ENCODE measurements at regions not wholly inside any gene's neighbourhood (a gene's known extent, or its start where the extent isn't known, plus 50 kb on each side); places are given as distances from the start of the nearest gene placed in this dataset.

- H3K4me1 ChIP-seq (ENCODE audit: control insufficient read depth, insufficient read depth, low read length): no peaks in the 10 kb centered on the region
- H3K4me3 ChIP-seq (ENCODE audit: low read depth, low read length): no peak overlapping the region
- ChIA-PET POLR2A (no interaction called here), CTCF (no interaction called here)
- H3K9me3 ChIP-seq (ENCODE audit: control insufficient read depth, insufficient read depth, low read depth, low read length): no peaks in the 10 kb centered on the region
- TF ChIP-seq ZNF416 (tag by site-specific recombination; IDR thresholded peaks at IDR 0.05): no peak
- no peak for TF ChIP-seq ZNF639 (tag by site-specific recombination; IDR thresholded peaks at IDR 0.05)
- TF ChIP-seq, protein P1, sequence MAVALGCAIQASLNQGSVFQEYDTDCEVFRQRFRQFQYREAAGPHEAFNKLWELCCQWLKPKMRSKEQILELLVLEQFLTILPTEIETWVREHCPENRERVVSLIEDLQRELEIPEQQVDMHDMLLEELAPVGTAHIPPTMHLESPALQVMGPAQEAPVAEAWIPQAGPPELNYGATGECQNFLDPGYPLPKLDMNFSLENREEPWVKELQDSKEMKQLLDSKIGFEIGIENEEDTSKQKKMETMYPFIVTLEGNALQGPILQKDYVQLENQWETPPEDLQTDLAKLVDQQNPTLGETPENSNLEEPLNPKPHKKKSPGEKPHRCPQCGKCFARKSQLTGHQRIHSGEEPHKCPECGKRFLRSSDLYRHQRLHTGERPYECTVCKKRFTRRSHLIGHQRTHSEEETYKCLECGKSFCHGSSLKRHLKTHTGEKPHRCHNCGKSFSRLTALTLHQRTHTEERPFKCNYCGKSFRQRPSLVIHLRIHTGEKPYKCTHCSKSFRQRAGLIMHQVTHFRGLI (tag by site-specific recombination; IDR thresholded peaks at IDR 0.05): no peak
- TF ChIP-seq ZNF560 (tag by site-specific recombination; IDR thresholded peaks at IDR 0.05; ENCODE audit: borderline replicate concordance): no peak
- TF ChIP-seq, protein P2, sequence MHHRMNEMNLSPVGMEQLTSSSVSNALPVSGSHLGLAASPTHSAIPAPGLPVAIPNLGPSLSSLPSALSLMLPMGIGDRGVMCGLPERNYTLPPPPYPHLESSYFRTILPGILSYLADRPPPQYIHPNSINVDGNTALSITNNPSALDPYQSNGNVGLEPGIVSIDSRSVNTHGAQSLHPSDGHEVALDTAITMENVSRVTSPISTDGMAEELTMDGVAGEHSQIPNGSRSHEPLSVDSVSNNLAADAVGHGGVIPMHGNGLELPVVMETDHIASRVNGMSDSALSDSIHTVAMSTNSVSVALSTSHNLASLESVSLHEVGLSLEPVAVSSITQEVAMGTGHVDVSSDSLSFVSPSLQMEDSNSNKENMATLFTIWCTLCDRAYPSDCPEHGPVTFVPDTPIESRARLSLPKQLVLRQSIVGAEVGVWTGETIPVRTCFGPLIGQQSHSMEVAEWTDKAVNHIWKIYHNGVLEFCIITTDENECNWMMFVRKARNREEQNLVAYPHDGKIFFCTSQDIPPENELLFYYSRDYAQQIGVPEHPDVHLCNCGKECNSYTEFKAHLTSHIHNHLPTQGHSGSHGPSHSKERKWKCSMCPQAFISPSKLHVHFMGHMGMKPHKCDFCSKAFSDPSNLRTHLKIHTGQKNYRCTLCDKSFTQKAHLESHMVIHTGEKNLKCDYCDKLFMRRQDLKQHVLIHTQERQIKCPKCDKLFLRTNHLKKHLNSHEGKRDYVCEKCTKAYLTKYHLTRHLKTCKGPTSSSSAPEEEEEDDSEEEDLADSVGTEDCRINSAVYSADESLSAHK (tag by site-specific recombination; IDR thresholded peaks at IDR 0.05): no peak
- no peak for TF ChIP-seq CTCF (tag by site-specific recombination; IDR thresholded peaks at IDR 0.05)
- TF ChIP-seq ZNF24 (tag by site-specific recombination; IDR thresholded peaks at IDR 0.05): no peak
- H3K27ac ChIP-seq (ENCODE audit: extremely low read depth, low read depth, low read length): no peak overlapping the region
- no peaks in the 10 kb centered on the region; a peak in 1 of 3 replicates for H3K36me3 ChIP-seq (ENCODE audit: control insufficient read depth in 2 of 2, insufficient read depth in 1 of 2, low read length in 2 of 2)
Measured at GRCh38 chr11:33575311-33575710, 125.3 kb downstream of the C11orf91 start.

- Histone ChIP-seq H3K36me3 (ENCODE audit: control insufficient read depth in 2 of 2, insufficient read depth in 1 of 2, low read length in 2 of 2) (no peaks in the 10 kb centered on the region; a peak in 1 of 3 replicates), H3K4me3 (ENCODE audit: low read depth, low read length) (no peak overlapping the region), H3K27ac (ENCODE audit: extremely low read depth, low read depth, low read length) (no peak overlapping the region), H3K9me3 (ENCODE audit: control insufficient read depth, insufficient read depth, low read depth, low read length) (no peaks in the 10 kb centered on the region), H3K4me1 (ENCODE audit: control insufficient read depth, insufficient read depth, low read length) (no peaks in the 10 kb centered on the region)
- ChIA-PET CTCF (no interaction called here), POLR2A (no interaction called here)
- TF ChIP-seq ZNF174 (tag by site-specific recombination; IDR thresholded peaks at IDR 0.05) (no peak), ZNF560 (tag by site-specific recombination; IDR thresholded peaks at IDR 0.05; ENCODE audit: borderline replicate concordance) (no peak)
Measured at GRCh38 chr11:33574331-33574730, 126.3 kb downstream of the C11orf91 start.

DNA sequence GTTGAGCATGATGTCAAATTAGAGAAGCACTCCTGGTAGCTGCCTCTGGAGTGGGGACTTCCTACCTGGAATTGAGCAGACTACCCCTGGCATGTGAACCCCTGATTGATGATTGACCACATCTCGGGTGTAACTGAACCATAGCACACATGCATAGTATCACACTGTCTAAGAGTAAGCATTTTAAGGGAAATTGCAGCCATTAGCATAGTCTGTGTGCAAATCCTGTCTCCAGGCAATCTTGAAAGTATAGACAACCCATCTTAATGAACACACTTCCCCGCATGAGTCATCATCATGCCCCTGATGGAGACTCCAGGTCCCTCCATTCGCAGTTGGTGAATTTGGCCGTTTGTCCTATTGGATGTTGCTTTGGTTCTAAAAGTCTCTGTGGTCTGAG, 131.3 kb downstream of the C11orf91 start:
- TF ChIP-seq ZNF768 (tag by site-specific recombination; IDR thresholded peaks at IDR 0.05) (no peak), OSR2 (tag by site-specific recombination; IDR thresholded peaks at IDR 0.05) (no peak), ZNF549 (tag by site-specific recombination; IDR thresholded peaks at IDR 0.05) (no peak)
- Histone ChIP-seq H3K36me3 (ENCODE audit: control insufficient read depth in 2 of 2, insufficient read depth in 1 of 2, low read length in 2 of 2) (no peaks in the 10 kb centered on the region; a peak in 1 of 3 replicates), H3K4me1 (ENCODE audit: control insufficient read depth, insufficient read depth, low read length) (no peaks in the 10 kb centered on the region), H3K27ac (ENCODE audit: extremely low read depth, low read depth, low read length) (no peak overlapping the region), H3K4me3 (ENCODE audit: low read depth, low read length) (no peak overlapping the region), H3K9me3 (ENCODE audit: control insufficient read depth, insufficient read depth, low read depth, low read length) (no peaks in the 10 kb centered on the region)
- CTCF ChIA-PET: no interaction called here
- POLR2A ChIA-PET: no interaction called here

All from HEK293 (cell line).